OCI-LY7 (cell line): ENCODE measurements at regions not wholly inside any gene's neighbourhood (a gene's known extent, or its start where the extent isn't known, plus 50 kb on each side); places are given as distances from the start of the nearest gene placed in this dataset.

Experiments used
- CTCF ChIP-seq: fragments of 200-600 bp; sonication (generic); conservative IDR thresholded peaks from 2 replicates; pipeline ENCODE4 v1.5.1; 2014; ENCODE audit warnings: mild to moderate bottlenecking, antibody characterized with exemption, low read length, moderate library complexity, mixed read lengths
- EZH2phosphoT487 ChIP-seq: fragments of 200-600 bp; sonication (generic); IDR thresholded peaks from 2 replicates; pipeline ENCODE4 v1.6.1; 2018; ENCODE audit warnings: low read depth, borderline replicate concordance, mild to moderate bottlenecking, mixed run types, antibody characterized with exemption, low read length, moderate library complexity, mixed read lengths

- TF ChIP-seq CTCF (no peak), EZH2phosphoT487 (no peak)
Observed at GRCh38 chr5:14954616-14955343, 83.2 kb upstream of the ANKH start.
